Epithelial cell of proximal tubule (primary cell): ENCODE measurements at regions not wholly inside any gene's neighbourhood (a gene's known extent, or its start where the extent isn't known, plus 50 kb on each side); places are given as distances from the start of the nearest gene placed in this dataset.

Experiments
- DNase-seq: peaks from one replicate; pipeline ENCODE4 v3.0.0-alpha.2; 2011; ENCODE audit warnings: low read depth
- H3K4me3 ChIP-seq: 2 replicates; pipeline ENCODE4 v1.5.1; 2011; ENCODE audit warnings: low read depth, mild to moderate bottlenecking, low read length
- CTCF ChIP-seq: conservative IDR thresholded peaks from 2 replicates; pipeline ENCODE4 v1.5.1; 2012; ENCODE audit warnings: low read depth, mild to moderate bottlenecking, low read length

- no peak overlapping the region for H3K4me3 ChIP-seq
- DNase-seq = no peak
- TF ChIP-seq CTCF = no peak
Observed at GRCh38 chr7:47669901-47670384, 88.0 kb upstream of the TNS3 start.

DNA sequence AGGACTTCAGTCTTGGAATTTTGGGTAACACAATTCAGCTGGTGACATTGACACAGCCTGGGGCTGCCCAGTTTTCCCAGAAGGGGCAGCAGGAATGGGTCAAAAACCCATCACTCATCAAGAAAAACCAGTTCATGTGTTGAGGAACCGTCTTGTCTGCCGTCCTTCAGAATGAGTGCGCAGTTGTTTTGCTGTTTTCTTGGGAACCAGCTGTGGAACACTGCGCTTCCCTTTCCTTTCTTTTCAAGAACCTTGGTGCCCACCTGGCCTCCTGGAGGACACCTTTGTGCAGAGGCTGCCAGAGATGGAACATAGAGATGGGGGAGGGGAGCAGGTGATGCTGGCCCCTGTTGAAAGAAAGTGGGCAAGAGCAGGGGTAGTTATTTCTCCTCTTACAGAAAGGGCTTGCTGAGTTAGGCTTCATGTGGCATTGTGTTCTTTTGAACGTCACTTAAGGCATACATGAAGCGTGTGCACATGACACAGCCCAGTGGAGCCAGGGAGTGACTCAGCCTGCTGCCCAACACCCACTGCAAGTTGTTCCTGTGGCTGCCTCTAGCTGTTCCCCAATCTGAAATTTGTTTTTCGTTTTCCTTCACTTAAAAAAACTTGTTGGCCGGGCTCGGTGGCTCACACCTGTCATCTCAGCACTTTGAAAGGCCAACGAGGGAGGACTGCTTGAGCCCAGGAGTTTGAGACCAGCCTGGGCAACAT, 87.4 kb upstream of the TNS3 start:
- H3K4me3 ChIP-seq = no peak overlapping the region

GRCh38 chr7:47666164-47666862, 84.4 kb upstream of the TNS3 start:
- H3K4me3 ChIP-seq = no peak overlapping the region
- no peak for TF ChIP-seq CTCF
- DNase-seq = no peak

More for the DNA sequence above, 87.4 kb upstream of the TNS3 start:
- TF ChIP-seq CTCF = no peak
- DNase-seq = peak; percentile 79

DNA sequence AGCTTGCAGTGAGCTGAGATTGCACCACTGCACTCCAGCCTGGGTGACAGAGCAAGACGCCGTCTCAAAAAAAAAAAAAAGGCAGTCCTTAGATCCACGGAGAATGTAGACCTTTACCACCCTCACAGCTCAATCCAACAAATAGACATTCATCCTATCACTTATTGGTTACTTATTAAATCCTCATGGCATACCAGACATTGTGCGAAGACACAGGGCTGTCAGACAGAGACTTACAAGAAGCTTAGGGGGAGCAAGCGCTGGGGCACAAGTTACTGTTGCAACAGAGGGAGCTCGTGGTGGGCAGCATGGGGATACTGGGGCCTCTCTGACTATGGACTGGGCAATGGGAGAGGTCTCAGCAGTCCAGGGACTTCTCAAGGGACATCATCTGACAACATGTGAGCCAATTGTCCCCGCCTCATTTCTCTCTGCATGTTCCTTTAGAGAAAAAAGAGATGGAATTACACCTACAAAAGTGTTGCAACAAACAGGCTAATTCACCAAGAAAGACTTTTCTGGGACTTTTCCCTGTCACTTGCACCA, 82.8 kb upstream of the TNS3 start:
- TF ChIP-seq CTCF = no peak
- H3K4me3 ChIP-seq = no peak overlapping the region
- peak; percentile 94 for DNase-seq

- no peak for DNase-seq
- no peak overlapping the region for H3K4me3 ChIP-seq
- TF ChIP-seq CTCF = no peak
Observed at GRCh38 chr7:47663851-47664250, 81.9 kb upstream of the TNS3 start.

DNA sequence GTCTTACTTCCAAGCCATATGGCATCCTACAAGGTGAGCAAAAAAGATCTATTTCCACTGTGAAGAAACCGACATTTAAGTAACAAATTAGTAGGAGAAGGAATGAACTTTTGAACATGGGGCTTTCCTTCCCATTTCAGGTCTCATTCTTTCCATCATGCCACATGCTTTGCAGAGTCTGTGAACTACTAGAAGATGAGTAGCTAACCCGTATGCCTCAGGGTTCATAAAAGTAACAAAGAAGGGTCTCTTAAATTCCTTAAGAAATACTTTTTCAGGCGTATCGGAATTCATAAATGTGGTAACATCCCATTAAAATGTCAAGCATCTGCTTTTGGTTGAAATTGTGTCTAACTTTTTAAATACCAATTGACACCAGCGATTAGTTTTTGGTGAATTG, 81.3 kb upstream of the TNS3 start:
- TF ChIP-seq CTCF = no peak
- no peak for DNase-seq

More for the DNA sequence above, 81.3 kb upstream of the TNS3 start:
- no peak overlapping the region for H3K4me3 ChIP-seq
